Amygdala (tissue), 56 donors: ENCODE measurements at regions not wholly inside any gene's neighbourhood (a gene's known extent, or its start where the extent isn't known, plus 50 kb on each side); places are given as distances from the start of the nearest gene placed in this dataset.

Source experiments
- DNase-seq, 56 donors: peaks; one replicate each; lab custom pipeline; 2025; lab: John Stamatoyannopoulos, UW

DNA sequence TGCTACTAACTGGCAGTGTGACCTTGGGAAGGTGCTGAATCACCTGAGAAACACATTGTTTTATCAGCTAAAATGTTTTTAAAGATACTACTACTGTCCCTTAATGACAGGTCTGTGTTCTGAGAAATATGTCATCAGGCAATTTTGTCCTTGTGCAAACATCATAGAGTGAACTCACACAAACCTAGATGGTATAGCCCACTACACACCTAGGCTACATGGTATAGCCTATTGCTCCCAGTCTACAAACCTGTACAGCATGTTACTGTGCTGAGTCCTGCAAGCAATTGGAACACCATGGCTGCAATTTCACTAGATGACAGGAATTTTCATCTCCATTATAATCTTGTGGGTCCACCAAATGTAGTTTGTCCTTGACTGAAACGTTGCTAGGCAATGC, 101.3 kb upstream of the GUCY1A1 start:
- no peak for DNase-seq

DNA sequence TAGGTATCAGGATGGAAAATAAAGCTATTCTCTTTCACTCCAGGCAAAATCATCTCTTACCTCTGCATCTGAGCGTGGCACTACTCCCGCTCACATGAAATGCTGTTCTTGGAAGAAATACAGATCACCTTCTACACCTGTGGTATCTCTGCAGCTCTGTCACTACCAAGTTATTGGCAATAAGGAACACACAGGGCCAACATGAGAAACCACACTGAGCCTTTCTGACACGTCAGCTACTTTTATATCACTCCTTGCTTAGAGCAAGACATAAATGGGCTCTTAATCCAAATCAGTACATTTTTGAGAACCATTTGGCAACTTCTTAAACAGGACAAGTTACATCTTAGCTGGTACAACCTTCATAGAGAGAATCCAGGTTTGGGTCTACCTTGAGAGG, 101.8 kb upstream of the GUCY1A1 start:
- no peak for DNase-seq

- no peak for DNase-seq
Measured at GRCh38 chr4:155564086-155564485, 102.6 kb upstream of the GUCY1A1 start.

DNA sequence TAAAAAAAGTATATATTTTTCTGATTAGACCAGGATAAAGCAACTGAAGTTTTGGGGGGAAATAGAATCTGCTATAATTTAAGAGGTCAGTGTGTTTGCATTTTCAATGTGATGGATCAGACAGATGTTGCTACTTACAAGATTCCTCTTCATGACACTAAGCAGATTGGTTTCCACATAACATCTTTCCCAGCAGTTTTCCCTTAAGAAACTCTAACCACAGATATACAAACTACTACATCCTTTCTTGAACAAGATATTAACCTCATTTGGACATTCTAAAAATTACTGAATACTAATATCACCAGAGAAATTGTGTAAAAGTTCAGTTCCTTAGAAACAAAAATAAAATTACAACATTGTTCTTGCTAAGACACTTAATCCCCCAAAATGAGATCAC, 106.7 kb upstream of the GUCY1A1 start:
- DNase-seq = no peak

DNA sequence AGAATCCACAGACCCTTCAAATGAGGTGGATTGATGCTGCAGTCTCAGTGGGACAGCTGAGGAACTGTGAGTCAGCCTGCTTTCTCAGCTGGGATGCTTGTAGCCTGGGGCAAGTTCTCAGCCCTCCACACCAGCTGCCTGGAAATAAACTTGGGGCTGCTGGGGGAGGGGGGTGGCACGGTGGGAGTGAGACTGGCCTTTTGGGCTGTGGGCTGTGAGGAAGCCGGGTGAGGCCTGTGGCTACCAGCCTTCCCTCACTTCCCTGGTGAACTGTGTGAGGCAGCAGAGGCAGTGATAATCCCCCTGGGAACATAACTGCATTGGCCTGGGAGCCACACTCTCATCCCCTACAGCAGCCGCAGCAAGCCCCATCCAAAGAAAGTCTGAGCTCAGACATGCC, 114.5 kb upstream of the GUCY1A1 start:
- DNase-seq = no peak

- DNase-seq = no peak
Measured at GRCh38 chr4:155548173-155548572, 118.5 kb upstream of the GUCY1A1 start.

- DNase-seq = no peak
Measured at GRCh38 chr4:155546451-155546850, 120.2 kb upstream of the GUCY1A1 start.

- no peak for DNase-seq
Measured at GRCh38 chr4:155545456-155545855, 121.2 kb upstream of the GUCY1A1 start.

DNA sequence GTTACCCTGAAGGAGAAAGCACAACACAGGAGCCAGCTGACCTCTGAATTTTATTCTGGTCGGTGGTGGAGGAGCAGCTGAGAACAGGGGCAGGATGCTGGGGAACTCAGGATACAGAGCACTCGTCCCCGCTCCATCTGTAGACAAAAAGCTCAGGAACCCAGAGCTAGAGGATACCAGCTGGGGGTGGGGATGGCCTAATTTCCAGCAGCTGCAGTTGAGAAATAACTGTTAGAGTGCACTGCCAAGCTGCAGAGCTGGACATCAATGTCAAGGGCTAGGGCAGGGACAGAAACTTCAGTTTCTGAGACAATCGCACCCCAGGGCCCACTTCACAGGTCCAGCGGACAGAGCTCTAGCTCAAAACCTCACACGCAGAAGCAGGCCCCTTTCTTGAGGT, 122.1 kb upstream of the GUCY1A1 start:
- DNase-seq = no peak

DNA sequence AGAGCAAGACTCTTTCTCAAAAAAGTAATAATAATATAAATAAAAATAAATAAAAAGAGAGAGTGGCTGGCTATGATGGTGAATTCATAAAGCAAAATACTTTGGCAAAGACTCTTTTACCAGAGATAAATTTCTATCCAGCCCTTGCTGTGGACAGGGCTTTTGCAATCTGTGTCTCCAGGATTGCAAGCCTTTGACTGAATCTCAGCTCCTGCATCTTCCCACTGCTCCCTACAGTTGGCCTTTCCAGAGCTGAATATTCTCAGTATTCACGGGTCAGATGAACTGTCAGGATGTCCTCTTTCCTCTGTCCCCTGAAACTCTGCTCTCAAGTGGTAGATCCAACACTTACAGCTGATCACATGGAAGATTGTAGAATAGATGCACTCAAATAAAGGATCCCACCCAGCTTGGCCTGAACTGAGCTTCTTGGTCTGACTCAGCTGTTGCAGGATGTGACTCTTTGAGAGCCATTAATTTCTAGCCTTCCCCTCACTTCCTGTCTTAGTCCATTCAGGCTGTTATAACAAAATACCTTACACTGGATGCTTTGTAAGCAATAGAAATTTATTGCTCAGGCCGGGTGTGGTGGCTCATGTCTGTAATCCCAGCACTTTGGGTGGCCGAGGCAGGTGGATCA, 123.4 kb upstream of the GUCY1A1 start:
- no peak for DNase-seq

DNA sequence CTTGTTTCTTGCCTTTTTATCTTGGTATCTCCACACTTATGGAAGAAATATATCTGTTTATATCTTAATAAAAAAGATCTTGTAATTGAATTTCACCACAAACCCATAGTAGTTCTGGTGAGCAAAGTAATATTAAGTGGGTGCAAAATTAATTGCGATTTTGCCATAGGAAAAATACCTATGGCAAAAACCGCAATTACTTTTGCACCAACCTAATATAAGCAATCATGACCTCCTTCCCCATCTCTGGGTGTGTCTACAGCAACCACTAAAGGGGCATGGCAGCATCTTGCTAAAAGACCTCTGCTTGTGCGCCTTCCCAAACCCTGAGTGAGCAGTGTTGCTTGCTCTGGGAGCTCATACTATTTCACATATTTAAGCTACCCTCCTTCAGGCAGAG, 124.2 kb upstream of the GUCY1A1 start:
- no peak for DNase-seq

GRCh38 chr4:155541716-155542115, 124.9 kb upstream of the GUCY1A1 start:
- DNase-seq = no peak

DNA sequence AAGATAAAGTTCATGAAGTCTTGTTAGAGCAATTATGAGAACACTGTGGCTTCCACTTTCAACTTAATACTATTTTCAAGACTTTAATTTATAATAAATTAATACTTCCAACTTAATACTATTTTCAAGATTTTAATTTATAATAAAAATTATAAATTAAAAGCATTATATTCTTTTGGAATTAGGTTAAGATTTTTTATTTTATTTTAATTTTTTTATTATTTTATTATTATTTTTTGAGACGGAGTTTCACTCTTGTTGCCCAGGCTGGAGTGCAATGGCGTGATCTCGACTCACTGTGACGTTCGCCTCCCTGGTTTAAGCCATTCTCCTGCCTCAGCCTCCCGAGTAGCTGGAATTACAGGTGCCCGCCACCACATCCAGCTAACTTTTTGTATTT, 126.0 kb upstream of the GUCY1A1 start:
- no peak for DNase-seq

DNA sequence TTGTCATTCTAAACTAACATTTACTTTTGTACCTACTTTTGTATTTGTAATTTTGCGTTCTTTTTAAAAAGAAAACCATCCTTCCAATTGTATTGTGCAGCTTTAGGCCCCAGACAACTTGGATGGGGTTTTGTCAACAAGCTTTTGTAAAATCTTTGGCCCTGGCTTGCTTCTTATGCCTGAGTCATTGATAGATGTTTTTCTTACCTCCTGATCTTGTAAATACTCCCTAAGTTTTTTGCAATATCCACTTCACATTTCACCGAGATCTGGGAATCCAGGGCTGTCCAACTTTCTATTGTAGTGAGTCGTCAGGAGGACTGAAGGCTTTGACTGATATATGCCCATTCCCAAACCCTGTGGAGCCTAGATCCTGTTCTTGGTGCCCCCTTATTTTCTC, 126.9 kb upstream of the GUCY1A1 start:
- no peak for DNase-seq

- DNase-seq = no peak
Measured at GRCh38 chr4:155535802-155536454, 130.7 kb upstream of the GUCY1A1 start.

- no peak for DNase-seq
Measured at GRCh38 chr4:155532373-155533085, 134.1 kb upstream of the GUCY1A1 start.

- DNase-seq = no peak
Measured at GRCh38 chr4:155530857-155531256, 135.8 kb upstream of the GUCY1A1 start.

- DNase-seq = no peak
Measured at GRCh38 chr4:155530290-155530689, 136.4 kb upstream of the GUCY1A1 start.

GRCh38 chr4:155529716-155530115, 136.9 kb upstream of the GUCY1A1 start:
- DNase-seq = no peak

DNA sequence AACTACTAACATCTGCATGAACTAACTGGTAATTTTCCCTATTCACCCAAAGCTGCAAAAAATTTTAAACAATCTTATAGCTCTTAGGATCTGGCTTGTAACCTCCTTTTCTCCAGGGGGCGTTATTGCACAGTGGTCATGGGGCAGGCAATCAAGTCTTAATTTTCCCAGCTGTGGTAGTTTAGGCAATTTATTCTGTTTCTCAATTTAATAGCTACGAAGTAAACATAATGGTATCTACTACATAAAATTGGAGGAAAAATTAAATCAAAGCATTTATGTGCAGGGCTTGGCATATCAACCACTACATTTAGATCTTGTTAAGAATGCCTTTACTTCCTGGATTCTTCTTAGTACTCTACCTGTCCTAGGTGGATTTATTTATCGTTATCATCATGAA, 137.4 kb upstream of the GUCY1A1 start:
- DNase-seq = no peak

DNA sequence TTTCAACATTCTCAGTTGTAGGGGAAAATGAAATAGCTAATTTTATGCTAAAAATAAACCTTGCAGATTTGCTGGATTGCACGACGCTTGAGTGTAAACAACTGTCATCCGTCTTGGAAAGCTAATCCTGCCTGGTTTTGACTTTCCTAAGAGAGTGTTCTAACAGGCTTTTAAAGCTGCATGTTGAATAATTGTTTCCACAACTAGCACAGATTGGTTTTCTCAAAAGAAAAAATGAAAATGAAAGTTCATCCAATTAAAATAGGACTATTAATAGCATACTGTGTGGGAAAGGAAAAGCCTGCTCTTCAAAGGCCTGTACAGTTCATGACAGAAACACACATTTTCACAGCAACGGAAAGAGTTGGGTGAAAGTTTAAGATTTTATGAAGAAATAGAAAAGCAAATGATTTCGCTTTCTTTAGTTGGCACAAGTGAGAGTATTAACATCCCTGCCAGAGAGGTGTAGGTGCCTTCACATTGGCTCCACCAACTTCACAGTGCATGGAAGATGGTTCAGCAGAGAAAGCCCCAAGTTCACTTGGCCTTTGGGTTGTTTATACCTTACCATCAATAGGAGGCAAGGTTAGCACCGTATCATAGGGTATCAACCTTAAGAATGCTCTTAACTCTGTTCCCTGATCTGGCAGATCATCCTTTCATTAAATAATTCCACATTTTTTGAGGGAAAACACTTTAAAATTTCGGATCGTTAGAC, 140.0 kb upstream of the GUCY1A1 start:
- no peak for DNase-seq
